ENCODE measurements at regions not wholly inside any gene's neighbourhood (a gene's known extent, or its start where the extent isn't known, plus 50 kb on each side); places are given as distances from the start of the nearest gene placed in this dataset.

- POLR2A ChIA-PET: interaction anchor here (0.8 kb wide), 1 partner anchor 10 kb away, joined by 5 read pairs; no protein-coding TSS in a partner anchor
- BruUV-seq (replicated peaks): no TSS peak
- H3K27ac Mint-ChIP-seq (ENCODE audit: low read depth, unreplicated experiment): no peak overlapping the region
- H3K4me3 Mint-ChIP-seq (ENCODE audit: unreplicated experiment): no peak overlapping the region
- intact Hi-C loops (cut with micrococcal nuclease): no loop called here
- no peaks in the 10 kb centered on the region for H3K9me3 Mint-ChIP-seq (ENCODE audit: unreplicated experiment)
- DNase-seq (ENCODE audit: unreplicated experiment): no peak
- CTCF ChIA-PET: no interaction called here
- peaks cover 6% of the 10 kb centered on the region for H3K36me3 Mint-ChIP-seq (ENCODE audit: insufficient read depth, unreplicated experiment)
- no peaks in the 10 kb centered on the region for H3K27me3 Mint-ChIP-seq (ENCODE audit: insufficient read depth, unreplicated experiment)
- peaks cover 6% of the 10 kb centered on the region for H3K4me1 Mint-ChIP-seq (ENCODE audit: insufficient read depth, unreplicated experiment)
- TF ChIP-seq, protein P1, sequence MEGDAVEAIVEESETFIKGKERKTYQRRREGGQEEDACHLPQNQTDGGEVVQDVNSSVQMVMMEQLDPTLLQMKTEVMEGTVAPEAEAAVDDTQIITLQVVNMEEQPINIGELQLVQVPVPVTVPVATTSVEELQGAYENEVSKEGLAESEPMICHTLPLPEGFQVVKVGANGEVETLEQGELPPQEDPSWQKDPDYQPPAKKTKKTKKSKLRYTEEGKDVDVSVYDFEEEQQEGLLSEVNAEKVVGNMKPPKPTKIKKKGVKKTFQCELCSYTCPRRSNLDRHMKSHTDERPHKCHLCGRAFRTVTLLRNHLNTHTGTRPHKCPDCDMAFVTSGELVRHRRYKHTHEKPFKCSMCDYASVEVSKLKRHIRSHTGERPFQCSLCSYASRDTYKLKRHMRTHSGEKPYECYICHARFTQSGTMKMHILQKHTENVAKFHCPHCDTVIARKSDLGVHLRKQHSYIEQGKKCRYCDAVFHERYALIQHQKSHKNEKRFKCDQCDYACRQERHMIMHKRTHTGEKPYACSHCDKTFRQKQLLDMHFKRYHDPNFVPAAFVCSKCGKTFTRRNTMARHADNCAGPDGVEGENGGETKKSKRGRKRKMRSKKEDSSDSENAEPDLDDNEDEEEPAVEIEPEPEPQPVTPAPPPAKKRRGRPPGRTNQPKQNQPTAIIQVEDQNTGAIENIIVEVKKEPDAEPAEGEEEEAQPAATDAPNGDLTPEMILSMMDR (IDR thresholded peaks at IDR 0.05; ENCODE audit: unreplicated experiment): no peak
Observed at GRCh38 chr12:58435647-58436046, 484.7 kb downstream of the LRIG3 start.

- Mint-ChIP-seq H3K4me3 (ENCODE audit: unreplicated experiment) (no peak overlapping the region), H3K27me3 (ENCODE audit: insufficient read depth, unreplicated experiment) (no peaks in the 10 kb centered on the region), H3K36me3 (ENCODE audit: insufficient read depth, unreplicated experiment) (peaks cover 6% of the 10 kb centered on the region), H3K27ac (ENCODE audit: low read depth, unreplicated experiment) (no peak overlapping the region), H3K4me1 (ENCODE audit: insufficient read depth, unreplicated experiment) (no peaks in the 10 kb centered on the region), H3K9me3 (ENCODE audit: unreplicated experiment) (no peaks in the 10 kb centered on the region)
- no peak for DNase-seq (ENCODE audit: unreplicated experiment)
- no TSS peak for BruUV-seq (replicated peaks)
- ChIA-PET POLR2A (no interaction called here), CTCF (interaction anchor here (0.9 kb wide), 1 partner anchor 709 kb away, joined by 3 read pairs; no protein-coding TSS in a partner anchor)
- TF ChIP-seq, protein P1 (IDR thresholded peaks at IDR 0.05; ENCODE audit: unreplicated experiment): no peak
- intact Hi-C loops (cut with micrococcal nuclease): loop anchor here (5.0 to 10.0 kb wide), 2 partner anchors 459 to 643 kb away; no protein-coding TSS in a partner anchor
Observed at GRCh38 chr12:58441483-58441882, 478.8 kb downstream of the LRIG3 start.

GRCh38 chr12:58443273-58443980 lies 476.9 kb downstream of the LRIG3 start:
- Mint-ChIP-seq H3K4me1 (ENCODE audit: insufficient read depth, unreplicated experiment) (no peaks in the 10 kb centered on the region), H3K4me3 (ENCODE audit: unreplicated experiment) (no peak overlapping the region)

GRCh38 chr12:58443981-58444371 lies 476.3 kb downstream of the LRIG3 start:
- intact Hi-C loops (cut with micrococcal nuclease): loop anchor here (1.0 to 10.0 kb wide), 3 partner anchors 98 to 641 kb away; no protein-coding TSS in a partner anchor
- ChIA-PET POLR2A (no interaction called here), CTCF (interaction anchor here (0.6 to 1.3 kb wide), 3 partner anchors 31 to 86 kb away, joined by 3 to 4 read pairs (median 3); no protein-coding TSS in a partner anchor)
- TF ChIP-seq, protein P1 (IDR thresholded peaks at IDR 0.05; ENCODE audit: unreplicated experiment): no peak
- no peak for DNase-seq (ENCODE audit: unreplicated experiment)
- BruUV-seq (replicated peaks): no TSS peak
- no peaks in the 10 kb centered on the region for H3K27me3 Mint-ChIP-seq (ENCODE audit: insufficient read depth, unreplicated experiment)
- H3K9me3 Mint-ChIP-seq (ENCODE audit: unreplicated experiment): no peaks in the 10 kb centered on the region
- no peak overlapping the region for H3K27ac Mint-ChIP-seq (ENCODE audit: low read depth, unreplicated experiment)
- no peaks in the 10 kb centered on the region for H3K4me1 Mint-ChIP-seq (ENCODE audit: insufficient read depth, unreplicated experiment)
- H3K4me3 Mint-ChIP-seq (ENCODE audit: unreplicated experiment): no peak overlapping the region
- H3K36me3 Mint-ChIP-seq (ENCODE audit: insufficient read depth, unreplicated experiment): peaks cover 6% of the 10 kb centered on the region

More at GRCh38 chr12:58443273-58443980, 476.9 kb downstream of the LRIG3 start:
- TF ChIP-seq, protein P1 (IDR thresholded peaks at IDR 0.05; ENCODE audit: unreplicated experiment): peak; percentile 51
- Mint-ChIP-seq H3K36me3 (ENCODE audit: insufficient read depth, unreplicated experiment) (peaks cover 6% of the 10 kb centered on the region), H3K27me3 (ENCODE audit: insufficient read depth, unreplicated experiment) (no peaks in the 10 kb centered on the region), H3K27ac (ENCODE audit: low read depth, unreplicated experiment) (no peak overlapping the region), H3K9me3 (ENCODE audit: unreplicated experiment) (no peaks in the 10 kb centered on the region)
- CTCF ChIA-PET: interaction anchor here (0.6 to 1.3 kb wide), 3 partner anchors 30 to 85 kb away, joined by 3 to 4 read pairs (median 3); no protein-coding TSS in a partner anchor
- intact Hi-C loops (cut with micrococcal nuclease): loop anchor here (1.0 to 10.0 kb wide), 3 partner anchors 97 to 641 kb away; no protein-coding TSS in a partner anchor
- POLR2A ChIA-PET: interaction anchor here (0.6 kb wide), 1 partner anchor 280 kb away, joined by 4 read pairs; no protein-coding TSS in a partner anchor
- DNase-seq (ENCODE audit: unreplicated experiment): peak; percentile 58
- no TSS peak for BruUV-seq (replicated peaks)

All from MCF 10A (cell line).